GM18858 (cell line): ENCODE measurements at regions not wholly inside any gene's neighbourhood (a gene's known extent, or its start where the extent isn't known, plus 50 kb on each side); places are given as distances from the start of the nearest gene placed in this dataset.

Experiments
- ATAC-seq: cut with Tn5 transposase; IDR thresholded peaks from one replicate; pipeline ENCODE4 v1.9.1; 2021; ENCODE audit not compliant: unreplicated experiment

GRCh38 chr15:31241888-31242522 lies 84.6 kb upstream of the KLF13 start:
- ATAC-seq: no peak

GRCh38 chr15:31243895-31244294 lies 82.7 kb upstream of the KLF13 start:
- ATAC-seq: no peak

- ATAC-seq: no peak
These were observed 81.4 kb upstream of the KLF13 start for GRCh38 chr15:31245135-31245689.

GRCh38 chr15:31245756-31246155 lies 80.9 kb upstream of the KLF13 start:
- ATAC-seq: no peak

DNA sequence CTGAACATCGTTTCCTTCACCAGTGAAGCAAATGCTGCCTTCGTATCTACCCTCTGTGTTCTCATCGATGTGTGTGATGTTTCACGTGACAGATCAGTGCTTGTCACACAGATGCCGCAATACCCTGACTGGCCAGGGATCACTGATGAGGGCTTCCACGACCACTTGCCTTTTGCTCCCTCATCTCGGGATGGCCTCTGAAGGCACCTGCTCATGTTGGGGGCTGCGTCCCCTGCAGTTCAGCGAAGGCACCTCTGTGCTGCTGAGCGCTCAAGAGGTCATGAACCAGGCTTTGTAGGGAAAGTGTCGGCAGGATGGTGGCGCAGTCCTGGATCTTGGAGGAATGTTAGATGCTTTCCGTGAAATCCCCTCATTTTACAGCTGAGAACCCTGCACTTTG lies 79.2 kb upstream of the KLF13 start:
- no peak for ATAC-seq

- ATAC-seq: no peak
These were observed 78.4 kb upstream of the KLF13 start for GRCh38 chr15:31248263-31248662.

DNA sequence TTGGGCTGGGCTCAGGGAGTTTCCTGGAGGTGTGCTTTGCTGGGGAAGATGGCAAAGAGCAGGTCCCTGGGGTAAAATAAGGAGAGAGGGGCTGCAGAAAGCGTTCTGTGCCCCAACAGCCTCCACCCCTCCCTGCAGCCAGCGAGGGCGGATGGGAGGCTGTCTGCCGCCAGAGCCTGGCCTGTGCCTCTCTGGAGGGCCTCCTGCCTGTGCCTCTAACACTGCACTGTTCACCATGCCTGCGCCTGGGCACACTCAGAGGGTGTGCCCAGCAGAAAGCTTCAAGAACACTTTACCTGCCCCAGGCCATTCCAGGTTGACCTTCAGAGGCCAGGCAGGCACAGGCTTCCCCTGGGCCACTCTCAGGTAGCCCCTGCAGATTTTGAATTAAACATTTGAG lies 77.7 kb upstream of the KLF13 start:
- no peak for ATAC-seq

DNA sequence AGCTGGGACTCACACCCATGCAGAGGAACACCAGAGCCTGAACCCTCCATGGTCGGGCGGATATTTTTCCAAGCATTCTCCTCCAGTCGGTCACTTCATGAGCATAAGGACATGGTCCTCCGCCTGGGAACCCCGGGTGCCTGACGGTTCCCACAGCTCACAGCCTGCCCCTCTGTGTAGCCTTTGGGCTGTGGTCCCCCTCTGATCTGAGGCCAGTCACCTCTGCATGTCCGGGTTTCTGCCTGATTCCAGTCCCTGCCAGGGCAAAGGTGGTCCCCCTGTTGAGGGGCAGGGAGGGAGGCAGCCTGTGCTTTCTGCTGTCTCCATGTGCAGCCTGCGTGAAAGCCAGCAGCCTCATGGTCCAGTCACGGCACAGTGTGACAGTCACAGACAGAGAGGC lies 76.6 kb upstream of the KLF13 start:
- ATAC-seq: no peak

- ATAC-seq: no peak
These were observed 75.5 kb upstream of the KLF13 start for GRCh38 chr15:31251165-31251564.

DNA sequence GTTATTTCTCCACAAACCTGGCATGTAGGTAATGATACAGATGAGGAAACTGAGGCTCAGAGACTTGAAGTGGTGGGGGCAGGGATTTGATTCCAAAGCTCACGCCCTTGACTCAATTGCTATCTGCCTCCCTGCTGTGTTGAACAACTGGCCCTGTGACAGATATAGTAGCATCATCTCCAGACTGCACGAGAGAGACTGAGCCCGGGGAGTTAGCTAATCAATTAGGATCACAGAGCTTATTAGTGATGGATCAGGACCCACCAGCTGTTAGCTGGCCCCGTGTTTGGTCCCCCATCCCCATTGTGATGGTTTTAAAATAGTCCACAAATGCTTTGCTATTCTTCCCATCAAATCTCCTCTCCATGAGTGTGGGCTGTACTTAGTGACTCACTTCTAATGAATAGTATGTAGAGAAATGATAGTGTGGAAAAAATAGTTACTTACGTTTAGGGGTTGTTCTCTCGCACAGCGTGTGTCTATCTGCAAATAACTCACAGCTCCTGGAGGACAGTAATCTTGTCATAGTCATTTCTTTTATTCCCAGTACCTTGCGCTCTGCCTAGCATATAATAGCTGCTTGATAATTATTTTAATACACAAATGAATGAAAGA lies 74.4 kb upstream of the KLF13 start:
- no peak for ATAC-seq

DNA sequence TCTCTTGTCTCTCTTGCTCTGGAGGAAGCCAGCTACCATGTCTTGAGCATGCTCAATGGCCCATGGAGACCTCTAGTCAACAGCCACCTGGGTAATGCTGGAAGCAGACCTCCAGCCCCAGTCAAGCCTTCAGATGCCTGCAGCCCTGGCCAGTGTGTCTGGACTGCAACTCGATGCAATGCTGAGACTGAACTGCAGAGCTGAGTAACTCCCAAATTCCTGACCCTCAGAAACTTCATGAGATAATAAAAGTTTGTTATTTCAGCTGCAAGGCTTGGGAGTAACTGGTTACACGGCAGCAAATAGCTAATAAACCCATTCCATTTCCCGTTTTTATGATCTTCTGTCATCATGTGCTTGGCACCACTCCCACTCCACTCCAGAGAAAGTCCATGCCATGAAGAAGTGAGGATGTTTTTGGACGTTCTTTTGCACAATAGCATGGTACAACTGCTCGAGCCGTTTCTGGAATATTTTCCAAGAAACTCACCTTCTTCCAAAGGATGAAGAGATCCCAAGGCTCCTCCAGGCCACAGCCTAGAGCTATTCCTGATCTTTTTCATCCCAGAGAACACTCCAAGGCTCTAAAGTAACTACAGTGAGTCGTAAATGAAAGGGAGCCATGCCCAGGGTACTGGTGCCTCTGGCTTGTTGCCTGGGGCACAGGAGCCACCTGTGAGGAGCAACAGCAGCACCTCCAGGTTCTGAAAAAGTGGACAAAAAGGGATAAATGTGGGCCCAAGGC lies 72.0 kb upstream of the KLF13 start:
- ATAC-seq: no peak

DNA sequence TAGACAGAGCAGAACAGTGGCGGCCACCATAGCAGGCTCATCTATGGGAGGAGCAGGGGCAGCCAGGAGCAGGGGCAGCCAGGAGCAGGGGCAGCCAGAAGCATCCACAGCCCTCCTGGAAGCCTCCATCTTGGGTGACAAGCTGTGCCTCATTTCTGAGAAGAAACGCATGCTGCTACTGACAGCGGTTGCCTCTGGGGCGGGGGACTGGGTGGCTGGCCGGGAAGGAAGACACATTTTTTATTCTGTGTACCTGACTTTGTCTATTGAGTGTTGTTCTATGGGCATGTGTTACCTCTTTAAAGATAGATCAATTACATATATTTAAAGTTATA lies 71.5 kb upstream of the KLF13 start:
- no peak for ATAC-seq

DNA sequence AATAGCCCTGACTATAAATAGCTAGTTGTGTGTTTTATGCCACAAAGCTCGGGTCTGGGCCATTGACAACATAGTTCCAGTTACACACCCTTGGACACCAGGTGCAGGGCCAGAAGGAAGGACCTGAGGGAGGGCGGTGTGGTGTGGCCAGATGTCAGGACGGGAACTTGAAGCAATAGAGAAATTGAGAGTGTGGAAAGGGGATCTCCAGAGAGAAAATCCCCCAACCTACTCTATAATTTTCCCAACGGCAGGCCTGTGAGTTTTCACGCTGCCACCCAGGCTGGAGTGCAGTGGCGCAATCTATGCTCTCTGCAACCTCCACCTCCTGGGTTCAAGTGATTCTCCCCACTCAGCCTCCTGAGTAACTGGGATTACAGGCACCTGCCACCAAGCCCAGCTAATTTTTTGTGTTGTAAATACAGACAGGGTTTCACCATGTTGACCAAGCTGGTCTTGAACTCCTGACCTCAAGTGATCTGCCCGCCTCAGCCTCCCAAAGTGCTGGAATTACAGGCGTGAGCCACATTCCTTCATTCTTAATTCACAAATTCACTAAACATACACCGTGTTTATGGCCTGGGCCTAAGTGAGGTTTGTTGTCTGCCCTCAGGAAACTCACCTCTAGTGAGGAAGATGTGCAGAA lies 70.8 kb upstream of the KLF13 start:
- ATAC-seq: peak; percentile 40

GRCh38 chr15:31256378-31257265 lies 70.0 kb upstream of the KLF13 start:
- no peak for ATAC-seq

DNA sequence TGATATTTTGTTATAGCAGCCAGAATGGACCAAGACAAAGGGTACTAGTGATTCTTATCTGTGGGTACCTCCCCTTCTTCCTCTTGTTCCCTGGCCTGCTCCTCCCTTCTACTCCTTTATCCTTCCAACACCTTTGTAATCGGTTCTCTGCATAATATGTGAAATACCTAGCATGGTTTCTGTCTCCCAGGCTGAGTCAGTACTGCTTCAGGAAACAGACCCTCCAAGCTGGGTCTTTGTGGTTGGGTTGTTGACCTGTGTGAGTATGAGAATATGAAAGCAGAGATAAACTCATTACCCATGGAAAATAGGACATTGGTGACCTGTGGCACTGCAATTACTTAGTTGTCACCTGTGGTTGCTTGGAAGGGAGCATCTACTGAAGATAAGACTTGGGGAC lies 69.3 kb upstream of the KLF13 start:
- no peak for ATAC-seq

DNA sequence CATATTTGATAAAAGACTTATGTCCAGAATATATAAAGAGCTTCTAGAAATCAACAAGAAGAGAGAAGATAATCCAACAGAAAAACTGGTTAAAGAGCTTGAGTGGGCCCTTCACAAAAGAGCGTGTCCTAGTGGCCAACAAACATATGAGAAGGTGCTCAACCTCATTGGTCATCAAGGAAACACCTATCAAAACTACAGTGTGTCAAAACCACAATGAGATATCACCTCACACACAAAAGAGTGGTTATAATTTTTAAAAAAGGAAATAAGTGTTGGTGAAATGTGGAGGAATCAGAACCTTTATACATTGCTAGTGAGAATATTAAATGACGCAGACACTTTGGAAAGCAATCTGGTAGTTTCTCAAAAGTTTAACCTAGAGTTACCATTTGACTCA lies 68.4 kb upstream of the KLF13 start:
- ATAC-seq: no peak

DNA sequence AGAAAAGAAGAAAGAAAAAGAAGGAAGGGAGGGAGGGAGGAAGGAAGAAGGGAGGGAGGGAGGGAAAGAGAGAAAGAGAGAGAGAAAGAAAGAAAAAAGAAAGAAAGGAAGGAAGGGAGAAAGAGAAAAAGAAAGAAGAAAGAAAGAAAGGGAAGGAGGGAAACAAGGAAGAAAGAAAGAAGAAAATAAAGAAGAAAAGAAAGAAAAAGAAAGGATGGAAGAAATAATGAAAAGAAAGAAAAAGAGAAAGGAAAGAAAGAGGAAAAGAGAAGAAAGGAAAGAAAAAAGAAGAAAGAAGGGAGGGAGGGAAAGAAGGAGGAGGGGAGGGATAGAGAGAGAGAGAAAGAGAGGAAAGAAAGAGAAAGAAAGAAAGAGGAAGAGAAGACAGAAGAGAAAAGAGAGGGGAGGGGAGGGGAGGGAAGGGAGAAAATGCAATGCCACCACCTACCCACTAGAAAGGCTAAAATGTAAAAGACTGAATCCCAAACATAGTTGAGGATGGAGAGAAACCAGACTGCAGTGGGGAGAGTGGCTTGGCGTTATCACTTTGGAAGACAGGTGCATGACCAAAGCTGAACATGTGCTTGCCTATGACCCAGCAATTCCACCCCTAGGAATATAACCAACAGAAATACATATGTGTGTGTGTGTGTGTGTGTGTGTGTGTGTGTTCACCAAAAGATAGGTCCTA lies 66.9 kb upstream of the KLF13 start:
- no peak for ATAC-seq

DNA sequence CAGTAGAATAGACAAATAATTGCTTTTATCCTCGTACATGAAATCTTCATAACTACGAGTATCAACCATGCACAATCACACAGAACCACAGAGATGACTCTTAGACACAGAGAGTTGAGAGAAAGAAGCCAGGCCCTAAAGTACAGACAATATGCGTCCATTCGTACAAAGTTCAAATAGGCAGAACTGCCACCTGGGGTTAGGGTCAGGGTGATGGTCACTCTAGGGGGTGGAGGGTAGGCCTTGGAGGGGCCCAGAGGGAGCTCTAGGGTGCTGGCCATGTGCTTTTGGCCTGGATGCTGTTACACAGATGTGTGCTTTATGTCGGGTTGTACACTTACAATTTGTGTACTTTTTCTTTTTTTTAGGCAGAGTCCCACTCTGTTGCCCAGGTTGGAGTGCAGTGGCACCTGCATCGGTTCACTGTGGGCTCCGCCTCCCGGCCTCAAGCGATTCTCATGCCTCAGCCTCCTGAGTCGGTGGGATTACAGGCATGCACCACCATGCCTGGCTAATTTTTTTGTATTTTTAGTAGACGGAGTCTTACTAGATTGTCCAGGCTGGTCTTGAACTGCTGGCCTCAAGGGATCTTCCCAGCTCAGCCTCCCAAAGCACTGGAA lies 65.9 kb upstream of the KLF13 start:
- no peak for ATAC-seq

DNA sequence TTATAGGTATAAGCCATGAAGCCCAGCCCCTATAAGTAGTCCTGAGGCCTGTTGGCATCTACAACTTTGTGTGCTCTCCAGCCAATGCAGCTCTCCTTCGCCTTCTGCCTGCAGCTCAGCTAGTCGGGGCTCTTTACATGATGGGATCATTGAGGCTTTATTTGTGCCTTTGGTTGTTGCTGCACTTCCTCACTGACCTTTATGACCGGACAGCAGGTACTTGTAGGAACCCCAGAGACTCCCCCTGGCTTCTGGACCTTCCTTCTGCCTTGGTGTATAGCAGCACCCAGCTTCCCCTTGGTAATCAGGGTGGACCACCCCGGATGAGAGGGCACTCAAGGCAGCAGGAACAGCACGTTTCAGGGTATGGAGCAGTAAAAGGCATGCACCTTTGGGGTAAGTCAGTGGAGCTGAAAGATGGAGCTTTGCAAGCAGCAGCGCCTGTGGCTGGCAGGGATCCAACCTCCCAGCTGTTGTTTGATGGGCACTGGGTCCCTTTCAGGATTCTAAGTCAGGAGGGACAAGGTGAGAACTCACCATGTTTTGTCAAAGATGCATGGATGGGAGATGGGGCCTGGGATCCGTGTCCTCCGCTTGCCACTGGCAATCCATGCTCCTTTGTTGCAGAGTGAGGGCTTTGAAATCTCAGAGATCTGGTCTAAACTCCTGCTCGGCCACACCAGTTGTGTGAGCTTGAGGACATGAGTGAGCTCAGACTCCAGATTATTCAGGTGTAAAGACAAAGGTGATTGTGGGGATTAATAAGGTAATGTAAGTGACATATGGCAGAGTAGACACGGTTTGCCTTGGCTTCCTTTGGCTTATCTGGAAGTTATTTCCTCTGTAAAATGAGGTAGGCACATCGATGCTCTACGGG lies 65.1 kb upstream of the KLF13 start:
- no peak for ATAC-seq
